BLaER1 (cell line): ENCODE measurements at regions not wholly inside any gene's neighbourhood (a gene's known extent, or its start where the extent isn't known, plus 50 kb on each side); places are given as distances from the start of the nearest gene placed in this dataset.

Source experiments
- H3K27ac ChIP-seq: shearing (Covaris generic); formaldehyde crosslinking; 2 replicates; pipeline ENCODE4 v1.8.1; 2022
- H3K27me3 ChIP-seq: shearing (Covaris generic); formaldehyde crosslinking; 2 replicates; pipeline ENCODE4 v1.8.1; 2022
- H3K36me3 ChIP-seq: shearing (Covaris generic); formaldehyde crosslinking; 2 replicates; pipeline ENCODE4 v1.8.1; 2022
- H3K4me1 ChIP-seq: shearing (Covaris generic); formaldehyde crosslinking; 2 replicates; pipeline ENCODE4 v1.8.1; 2022
- H3K4me2 ChIP-seq: shearing (Covaris generic); formaldehyde crosslinking; 2 replicates; pipeline ENCODE4 v1.8.1; 2022
- H3K4me3 ChIP-seq: shearing (Covaris generic); formaldehyde crosslinking; 2 replicates; pipeline ENCODE4 v1.8.1; 2022
- H3K9ac ChIP-seq: shearing (Covaris generic); formaldehyde crosslinking; 2 replicates; pipeline ENCODE4 v1.8.1; 2022
- H3K9me3 ChIP-seq: shearing (Covaris generic); formaldehyde crosslinking; 2 replicates; pipeline ENCODE4 v1.8.1; 2022
- H4K20me1 ChIP-seq: shearing (Covaris generic); formaldehyde crosslinking; 2 replicates; pipeline ENCODE4 v1.8.1; 2022
- Cebpa-rat ChIP-seq: shearing (Covaris generic); IDR thresholded peaks from 2 replicates; pipeline ENCODE4 v1.8.1; 2022

- no peaks in the 10 kb centered on the region for H4K20me1 ChIP-seq
- H3K27me3 ChIP-seq = no peaks in the 10 kb centered on the region
- H3K27ac ChIP-seq = no peak overlapping the region
- no peaks in the 10 kb centered on the region for H3K9me3 ChIP-seq
- peaks cover 20% of the 10 kb centered on the region for H3K4me1 ChIP-seq
- no peaks in the 10 kb centered on the region for H3K36me3 ChIP-seq
- H3K9ac ChIP-seq = no peak overlapping the region
- no peak for TF ChIP-seq Cebpa-rat
- H3K4me3 ChIP-seq = no peak overlapping the region
- H3K4me2 ChIP-seq = no peak overlapping the region
Observed at GRCh38 chr1:59074598-59074997, 222.3 kb upstream of the FGGY start.

GRCh38 chr1:59075021-59075420, 221.9 kb upstream of the FGGY start:
- Histone ChIP-seq H3K27me3 (no peaks in the 10 kb centered on the region), H3K9ac (no peak overlapping the region), H3K4me2 (no peak overlapping the region), H3K9me3 (no peaks in the 10 kb centered on the region), H3K36me3 (no peaks in the 10 kb centered on the region), H3K4me3 (no peak overlapping the region), H3K27ac (no peak overlapping the region), H3K4me1 (peaks cover 20% of the 10 kb centered on the region), H4K20me1 (no peaks in the 10 kb centered on the region)
- TF ChIP-seq Cebpa-rat = no peak

- Histone ChIP-seq H3K9ac (no peak overlapping the region), H3K36me3 (no peaks in the 10 kb centered on the region), H4K20me1 (no peaks in the 10 kb centered on the region), H3K27ac (no peak overlapping the region), H3K9me3 (no peaks in the 10 kb centered on the region), H3K4me3 (no peak overlapping the region), H3K4me1 (peaks cover 15% of the 10 kb centered on the region), H3K4me2 (no peak overlapping the region), H3K27me3 (no peaks in the 10 kb centered on the region)
- TF ChIP-seq Cebpa-rat = no peak
Observed at GRCh38 chr1:59076612-59077011, 220.3 kb upstream of the FGGY start.

- H3K27ac ChIP-seq = no peak overlapping the region
- no peak overlapping the region for H3K4me2 ChIP-seq
- H3K9ac ChIP-seq = no peak overlapping the region
Observed at GRCh38 chr1:59077466-59078069, 219.3 kb upstream of the FGGY start.

GRCh38 chr1:59078070-59078800, 218.7 kb upstream of the FGGY start:
- no peak for TF ChIP-seq Cebpa-rat
- Histone ChIP-seq H3K27me3 (no peaks in the 10 kb centered on the region), H4K20me1 (no peaks in the 10 kb centered on the region), H3K36me3 (no peaks in the 10 kb centered on the region), H3K4me3 (no peak overlapping the region), H3K27ac (no peak overlapping the region), H3K9ac (no peak overlapping the region), H3K4me1 (no peaks in the 10 kb centered on the region), H3K9me3 (no peaks in the 10 kb centered on the region), H3K4me2 (no peak overlapping the region)

More at GRCh38 chr1:59077466-59078069, 219.3 kb upstream of the FGGY start:
- Histone ChIP-seq H3K27me3 (no peaks in the 10 kb centered on the region), H3K4me1 (peaks cover 5% of the 10 kb centered on the region), H3K36me3 (no peaks in the 10 kb centered on the region), H3K9me3 (no peaks in the 10 kb centered on the region), H3K4me3 (no peak overlapping the region), H4K20me1 (no peaks in the 10 kb centered on the region)
- TF ChIP-seq Cebpa-rat = no peak

GRCh38 chr1:59078866-59079265, 218.0 kb upstream of the FGGY start:
- Histone ChIP-seq H3K9me3 (no peaks in the 10 kb centered on the region), H3K4me2 (no peak overlapping the region), H3K4me1 (peaks cover 3% of the 10 kb centered on the region), H3K9ac (no peak overlapping the region), H4K20me1 (no peaks in the 10 kb centered on the region), H3K4me3 (no peak overlapping the region), H3K27me3 (no peaks in the 10 kb centered on the region), H3K27ac (no peak overlapping the region), H3K36me3 (no peaks in the 10 kb centered on the region)
- no peak for TF ChIP-seq Cebpa-rat

- no peaks in the 10 kb centered on the region for H3K9me3 ChIP-seq
- H3K4me2 ChIP-seq = no peak overlapping the region
- H3K27me3 ChIP-seq = no peaks in the 10 kb centered on the region
- no peak overlapping the region for H3K4me3 ChIP-seq
- no peak overlapping the region for H3K9ac ChIP-seq
- no peak for TF ChIP-seq Cebpa-rat
- no peaks in the 10 kb centered on the region for H4K20me1 ChIP-seq
- no peaks in the 10 kb centered on the region for H3K36me3 ChIP-seq
- no peak overlapping the region for H3K27ac ChIP-seq
- H3K4me1 ChIP-seq = peaks cover 10% of the 10 kb centered on the region
Observed at GRCh38 chr1:59079434-59080140, 217.3 kb upstream of the FGGY start.

- no peak overlapping the region for H3K4me2 ChIP-seq
- H3K4me1 ChIP-seq = peaks cover 10% of the 10 kb centered on the region
Observed at GRCh38 chr1:59081181-59081580, 215.7 kb upstream of the FGGY start.

GRCh38 chr1:59081795-59082194, 215.1 kb upstream of the FGGY start:
- Histone ChIP-seq H3K4me3 (no peak overlapping the region), H3K27me3 (no peaks in the 10 kb centered on the region), H3K27ac (no peak overlapping the region), H4K20me1 (no peaks in the 10 kb centered on the region), H3K4me2 (no peak overlapping the region), H3K36me3 (no peaks in the 10 kb centered on the region), H3K9ac (no peak overlapping the region), H3K4me1 (peaks cover 10% of the 10 kb centered on the region), H3K9me3 (no peaks in the 10 kb centered on the region)
- no peak for TF ChIP-seq Cebpa-rat

More at GRCh38 chr1:59081181-59081580, 215.7 kb upstream of the FGGY start:
- H3K27ac ChIP-seq = no peak overlapping the region
- H3K27me3 ChIP-seq = no peaks in the 10 kb centered on the region
- H3K9ac ChIP-seq = no peak overlapping the region
- no peak for TF ChIP-seq Cebpa-rat
- H3K36me3 ChIP-seq = no peaks in the 10 kb centered on the region
- H4K20me1 ChIP-seq = no peaks in the 10 kb centered on the region
- no peaks in the 10 kb centered on the region for H3K9me3 ChIP-seq
- H3K4me3 ChIP-seq = no peak overlapping the region
